ENCODE measurements at regions not wholly inside any gene's neighbourhood (a gene's known extent, or its start where the extent isn't known, plus 50 kb on each side); places are given as distances from the start of the nearest gene placed in this dataset.

GRCh38 chr4:26030780-26031179 is 116.8 kb downstream of the SMIM20 start:
- Histone ChIP-seq H3F3A (ENCODE audit: insufficient read depth, low read length) (no peaks in the 10 kb centered on the region), H3K36me3 (ENCODE audit: insufficient read depth, low read length) (no peaks in the 10 kb centered on the region), H3K4me1 (ENCODE audit: insufficient read depth, low read length, severe bottlenecking) (no peaks in the 10 kb centered on the region), H3K4me3 (ENCODE audit: low read depth, low read length, poor library complexity, severe bottlenecking) (no peak overlapping the region), H3K27me3 (ENCODE audit: insufficient read depth, low read length) (no peaks in the 10 kb centered on the region), H3K27ac (ENCODE audit: low read depth, low read length, poor library complexity, severe bottlenecking) (no peak overlapping the region), H3K9ac (ENCODE audit: low read length) (no peak overlapping the region), H3K9me3 (ENCODE audit: low read length) (no peaks in the 10 kb centered on the region), H3K9me2 (ENCODE audit: low read depth, low read length) (no peaks in the 10 kb centered on the region), H3K79me2 (ENCODE audit: insufficient read depth, low read length) (no peaks in the 10 kb centered on the region), H4K20me1 (ENCODE audit: insufficient read depth, low read length) (no peaks in the 10 kb centered on the region), H2AFZ (ENCODE audit: low read length) (no peak overlapping the region), H3K4me2 (ENCODE audit: low read length) (no peak overlapping the region)
- TF ChIP-seq, protein P1, sequence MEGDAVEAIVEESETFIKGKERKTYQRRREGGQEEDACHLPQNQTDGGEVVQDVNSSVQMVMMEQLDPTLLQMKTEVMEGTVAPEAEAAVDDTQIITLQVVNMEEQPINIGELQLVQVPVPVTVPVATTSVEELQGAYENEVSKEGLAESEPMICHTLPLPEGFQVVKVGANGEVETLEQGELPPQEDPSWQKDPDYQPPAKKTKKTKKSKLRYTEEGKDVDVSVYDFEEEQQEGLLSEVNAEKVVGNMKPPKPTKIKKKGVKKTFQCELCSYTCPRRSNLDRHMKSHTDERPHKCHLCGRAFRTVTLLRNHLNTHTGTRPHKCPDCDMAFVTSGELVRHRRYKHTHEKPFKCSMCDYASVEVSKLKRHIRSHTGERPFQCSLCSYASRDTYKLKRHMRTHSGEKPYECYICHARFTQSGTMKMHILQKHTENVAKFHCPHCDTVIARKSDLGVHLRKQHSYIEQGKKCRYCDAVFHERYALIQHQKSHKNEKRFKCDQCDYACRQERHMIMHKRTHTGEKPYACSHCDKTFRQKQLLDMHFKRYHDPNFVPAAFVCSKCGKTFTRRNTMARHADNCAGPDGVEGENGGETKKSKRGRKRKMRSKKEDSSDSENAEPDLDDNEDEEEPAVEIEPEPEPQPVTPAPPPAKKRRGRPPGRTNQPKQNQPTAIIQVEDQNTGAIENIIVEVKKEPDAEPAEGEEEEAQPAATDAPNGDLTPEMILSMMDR (IDR thresholded peaks at IDR 0.05; ENCODE audit: low read length) = no peak
- no peak for TF ChIP-seq EZH2 (IDR thresholded peaks at IDR 0.05; ENCODE audit: borderline replicate concordance, low read length)

DNA sequence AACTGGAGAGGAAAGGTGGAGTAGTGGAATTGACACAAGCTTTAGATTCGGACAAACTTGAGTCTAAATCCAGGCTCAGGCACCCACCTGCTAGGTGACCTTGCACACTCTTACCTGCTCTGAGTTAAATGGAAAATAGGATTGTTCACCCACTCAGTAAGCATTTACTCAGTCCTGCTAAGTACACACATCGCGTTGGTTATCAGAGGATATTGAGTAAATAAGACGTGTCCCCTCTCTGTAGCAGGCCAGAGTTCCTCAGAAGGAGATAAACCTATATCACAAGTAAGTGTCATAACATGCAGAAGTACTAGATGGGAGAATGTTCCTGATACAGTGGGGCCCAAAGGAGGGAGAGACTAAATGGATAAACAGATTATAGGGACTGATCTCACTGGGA is 117.7 kb downstream of the SMIM20 start:
- Histone ChIP-seq H3K79me2 (ENCODE audit: insufficient read depth, low read length) (no peaks in the 10 kb centered on the region), H3K4me2 (ENCODE audit: low read length) (no peak overlapping the region), H3K9me2 (ENCODE audit: low read depth, low read length) (no peaks in the 10 kb centered on the region), H3K27me3 (ENCODE audit: insufficient read depth, low read length) (no peaks in the 10 kb centered on the region), H3K4me3 (ENCODE audit: low read depth, low read length, poor library complexity, severe bottlenecking) (no peak overlapping the region), H4K20me1 (ENCODE audit: insufficient read depth, low read length) (no peaks in the 10 kb centered on the region), H3K9ac (ENCODE audit: low read length) (no peak overlapping the region), H2AFZ (ENCODE audit: low read length) (no peak overlapping the region), H3F3A (ENCODE audit: insufficient read depth, low read length) (no peaks in the 10 kb centered on the region), H3K27ac (ENCODE audit: low read depth, low read length, poor library complexity, severe bottlenecking) (no peak overlapping the region), H3K4me1 (ENCODE audit: insufficient read depth, low read length, severe bottlenecking) (no peaks in the 10 kb centered on the region), H3K36me3 (ENCODE audit: insufficient read depth, low read length) (no peaks in the 10 kb centered on the region), H3K9me3 (ENCODE audit: low read length) (no peaks in the 10 kb centered on the region)
- no peak for TF ChIP-seq EZH2 (IDR thresholded peaks at IDR 0.05; ENCODE audit: borderline replicate concordance, low read length)
- TF ChIP-seq, protein P1 (IDR thresholded peaks at IDR 0.05; ENCODE audit: low read length) = no peak

GRCh38 chr4:26032142-26032541 is 118.1 kb downstream of the SMIM20 start:
- Histone ChIP-seq H3K79me2 (ENCODE audit: insufficient read depth, low read length) (no peaks in the 10 kb centered on the region), H3K9ac (ENCODE audit: low read length) (no peak overlapping the region), H3K9me3 (ENCODE audit: low read length) (no peaks in the 10 kb centered on the region), H2AFZ (ENCODE audit: low read length) (no peak overlapping the region), H4K20me1 (ENCODE audit: insufficient read depth, low read length) (no peaks in the 10 kb centered on the region), H3K9me2 (ENCODE audit: low read depth, low read length) (no peaks in the 10 kb centered on the region), H3K4me2 (ENCODE audit: low read length) (no peak overlapping the region), H3K27me3 (ENCODE audit: insufficient read depth, low read length) (no peaks in the 10 kb centered on the region), H3K36me3 (ENCODE audit: insufficient read depth, low read length) (no peaks in the 10 kb centered on the region), H3K4me1 (ENCODE audit: insufficient read depth, low read length, severe bottlenecking) (no peaks in the 10 kb centered on the region), H3K27ac (ENCODE audit: low read depth, low read length, poor library complexity, severe bottlenecking) (no peak overlapping the region), H3K4me3 (ENCODE audit: low read depth, low read length, poor library complexity, severe bottlenecking) (no peak overlapping the region), H3F3A (ENCODE audit: insufficient read depth, low read length) (no peaks in the 10 kb centered on the region)
- TF ChIP-seq, protein P1 (IDR thresholded peaks at IDR 0.05; ENCODE audit: low read length) = no peak
- TF ChIP-seq EZH2 (IDR thresholded peaks at IDR 0.05; ENCODE audit: borderline replicate concordance, low read length) = no peak

All from OCI-LY1 (cell line).